Epithelial cell of proximal tubule (primary cell): ENCODE measurements at regions not wholly inside any gene's neighbourhood (a gene's known extent, or its start where the extent isn't known, plus 50 kb on each side); places are given as distances from the start of the nearest gene placed in this dataset.
"Not testable (repeated sequence)": the region's sequence is repeated elsewhere in the genome, so short reads cannot be mapped to it uniquely, and the experiment has no call there.

ENCODE experiments used
- DNase-seq: peaks from one replicate; pipeline ENCODE4 v3.0.0-alpha.2; 2011; ENCODE audit warnings: low read depth
- H3K4me3 ChIP-seq: 2 replicates; pipeline ENCODE4 v1.5.1; 2011; ENCODE audit warnings: low read depth, mild to moderate bottlenecking, low read length
- TF ChIP-seq, protein P1 (sequence below): conservative IDR thresholded peaks from 2 replicates; pipeline ENCODE4 v1.5.1; 2012; ENCODE audit warnings: low read depth, mild to moderate bottlenecking, low read length

DNA sequence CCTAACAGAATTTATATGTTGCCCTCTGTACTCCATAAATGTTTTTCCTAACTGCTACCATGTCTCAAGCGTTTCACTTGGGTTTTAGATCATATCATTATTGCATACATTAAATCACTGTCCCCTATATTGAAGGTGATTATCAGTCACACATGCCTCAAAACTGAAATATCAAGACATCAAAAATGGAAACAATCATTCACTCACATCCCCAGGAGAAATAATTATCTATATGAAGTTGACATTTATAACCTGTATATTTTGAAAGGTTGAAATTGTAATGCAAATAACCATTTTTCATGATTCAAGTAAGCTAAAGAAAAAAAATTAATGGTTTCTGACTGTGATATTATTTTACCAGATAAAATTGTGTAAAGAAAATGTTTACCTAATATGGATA lies 1695.0 kb downstream of the SLITRK1 start:
- no peak overlapping the region for H3K4me3 ChIP-seq
- TF ChIP-seq, protein P1, sequence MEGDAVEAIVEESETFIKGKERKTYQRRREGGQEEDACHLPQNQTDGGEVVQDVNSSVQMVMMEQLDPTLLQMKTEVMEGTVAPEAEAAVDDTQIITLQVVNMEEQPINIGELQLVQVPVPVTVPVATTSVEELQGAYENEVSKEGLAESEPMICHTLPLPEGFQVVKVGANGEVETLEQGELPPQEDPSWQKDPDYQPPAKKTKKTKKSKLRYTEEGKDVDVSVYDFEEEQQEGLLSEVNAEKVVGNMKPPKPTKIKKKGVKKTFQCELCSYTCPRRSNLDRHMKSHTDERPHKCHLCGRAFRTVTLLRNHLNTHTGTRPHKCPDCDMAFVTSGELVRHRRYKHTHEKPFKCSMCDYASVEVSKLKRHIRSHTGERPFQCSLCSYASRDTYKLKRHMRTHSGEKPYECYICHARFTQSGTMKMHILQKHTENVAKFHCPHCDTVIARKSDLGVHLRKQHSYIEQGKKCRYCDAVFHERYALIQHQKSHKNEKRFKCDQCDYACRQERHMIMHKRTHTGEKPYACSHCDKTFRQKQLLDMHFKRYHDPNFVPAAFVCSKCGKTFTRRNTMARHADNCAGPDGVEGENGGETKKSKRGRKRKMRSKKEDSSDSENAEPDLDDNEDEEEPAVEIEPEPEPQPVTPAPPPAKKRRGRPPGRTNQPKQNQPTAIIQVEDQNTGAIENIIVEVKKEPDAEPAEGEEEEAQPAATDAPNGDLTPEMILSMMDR: no peak
- DNase-seq: no peak

DNA sequence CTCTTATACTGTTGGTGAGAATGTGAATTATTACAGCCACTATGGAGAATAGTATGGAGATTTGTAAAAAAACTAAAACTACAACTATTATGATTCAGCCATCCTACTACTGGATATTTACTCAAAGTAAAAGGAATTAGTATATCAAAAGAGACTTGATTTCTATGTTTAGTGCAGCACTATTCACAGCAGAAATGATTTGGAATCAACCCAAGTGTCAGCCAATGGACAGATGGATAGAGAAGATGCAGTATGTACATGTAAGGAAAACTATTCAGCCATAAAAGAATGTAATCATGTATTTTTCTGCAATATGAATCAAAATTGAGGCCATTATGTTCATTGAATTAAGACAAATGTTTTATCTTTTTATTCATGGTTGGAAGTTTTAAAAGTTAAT lies 1705.5 kb downstream of the SLITRK1 start:
- DNase-seq: no peak
- H3K4me3 ChIP-seq: no peak overlapping the region
- TF ChIP-seq, protein P1: no peak

DNA sequence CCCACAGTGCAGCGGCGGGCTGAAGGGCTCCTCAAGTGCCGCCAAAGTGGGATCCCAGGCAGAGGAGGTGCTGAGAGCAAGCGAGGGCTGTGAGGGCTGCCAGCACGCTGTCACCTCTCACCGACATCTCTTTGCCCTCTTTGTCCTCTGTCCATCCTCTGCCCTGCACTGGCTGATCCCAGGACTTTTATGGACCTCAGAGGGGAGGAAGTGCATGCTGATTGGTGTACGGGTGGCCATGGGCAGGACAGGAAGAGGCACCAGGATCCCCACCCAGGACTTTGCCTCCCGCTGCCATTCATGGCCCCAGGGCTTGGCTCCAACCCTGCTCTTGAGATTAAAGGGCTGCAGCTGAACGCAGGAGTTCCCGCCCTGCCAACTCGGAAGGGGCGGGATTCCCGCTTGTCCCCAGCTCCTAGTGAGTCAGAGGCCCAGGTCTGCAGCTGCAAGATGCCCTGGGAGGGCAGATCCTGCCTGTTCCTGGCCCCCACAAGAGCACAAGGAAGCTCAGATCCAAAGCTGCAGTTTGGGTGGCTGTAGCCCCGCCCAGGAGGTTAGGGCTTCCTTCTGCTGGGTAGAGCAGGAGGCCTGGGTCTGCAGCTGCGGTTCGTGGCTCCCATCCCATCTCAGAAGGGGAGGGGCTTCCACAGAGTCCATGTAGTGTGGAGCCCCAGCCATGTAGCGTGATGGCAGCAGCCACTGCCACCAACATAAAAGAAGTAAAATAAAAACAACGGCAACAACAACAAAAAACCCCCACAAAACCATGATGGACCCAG lies 1716.7 kb downstream of the SLITRK1 start:
- TF ChIP-seq, protein P1: no peak
- no peak overlapping the region for H3K4me3 ChIP-seq
- DNase-seq: no peak

DNA sequence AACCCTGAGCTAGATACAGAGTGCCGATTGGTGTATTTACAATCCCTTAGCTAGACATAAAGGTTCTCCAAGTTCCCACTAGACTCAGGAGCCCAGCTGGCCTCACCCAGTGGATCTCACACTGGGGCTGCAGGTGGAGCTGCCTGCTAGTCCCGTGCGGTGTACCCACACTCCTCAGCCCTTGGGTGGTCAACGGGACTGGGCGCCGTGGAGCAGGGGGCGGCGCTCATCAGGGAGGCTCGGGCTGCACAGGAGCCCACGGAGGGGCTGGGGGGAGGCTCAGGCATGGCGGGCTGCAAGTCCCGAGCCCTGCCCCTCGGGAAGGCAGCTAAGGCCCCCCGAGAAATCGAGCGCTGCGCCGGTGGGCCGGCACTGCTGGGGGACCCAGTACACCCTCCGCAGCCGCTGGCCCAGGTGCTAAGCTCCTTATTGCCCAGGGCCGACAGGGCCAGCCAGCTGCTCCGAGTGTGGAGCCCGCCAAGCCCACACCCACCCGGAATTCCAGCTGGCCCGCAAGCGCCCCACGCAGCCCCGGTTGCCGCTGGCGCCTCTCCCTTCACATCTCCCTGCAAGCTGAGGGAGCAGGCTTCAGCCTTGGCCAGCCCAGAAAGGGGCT lies 1717.4 kb downstream of the SLITRK1 start:
- not testable (repeated sequence) for H3K4me3 ChIP-seq, DNase-seq

DNA sequence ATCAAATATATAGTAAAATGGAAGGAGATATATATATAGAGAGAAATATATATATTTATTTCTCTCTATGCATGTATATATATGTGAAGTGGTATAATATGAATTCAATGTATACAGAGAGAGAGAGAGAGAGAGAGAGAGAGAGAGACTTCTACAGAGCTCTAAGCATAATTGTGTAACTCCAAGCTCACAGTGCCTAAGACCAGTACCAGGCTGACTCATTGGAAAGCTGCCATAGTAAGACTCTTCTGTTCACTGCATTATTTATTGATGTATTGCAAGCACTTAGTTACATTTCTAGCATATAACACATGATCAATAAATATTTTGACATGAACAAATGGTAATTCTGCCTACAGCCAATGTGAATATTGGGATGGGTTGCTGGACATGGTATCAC lies 1734.7 kb downstream of the SLITRK1 start:
- DNase-seq: no peak
- no peak overlapping the region for H3K4me3 ChIP-seq
- TF ChIP-seq, protein P1: no peak

DNA sequence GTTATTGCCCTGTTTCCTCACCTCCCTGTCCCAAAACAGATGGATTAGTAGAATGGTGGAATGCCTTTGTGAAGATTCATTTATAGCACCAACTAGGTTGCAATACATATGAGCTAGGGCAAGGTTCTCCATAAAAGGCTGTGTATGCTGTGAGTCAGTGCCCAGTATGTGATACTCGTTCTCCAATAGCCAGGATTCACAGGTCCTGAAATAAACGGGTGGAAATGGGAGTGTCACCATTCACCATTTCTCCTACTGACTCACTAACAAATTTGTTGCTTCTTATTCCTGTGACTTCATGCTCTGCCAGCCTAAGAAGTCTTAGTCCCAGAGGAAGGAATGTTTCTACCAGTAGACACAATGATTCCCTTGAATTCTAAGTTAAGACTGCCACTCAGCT lies 1745.4 kb downstream of the SLITRK1 start:
- no peak overlapping the region for H3K4me3 ChIP-seq
- TF ChIP-seq, protein P1: no peak
- no peak for DNase-seq

DNA sequence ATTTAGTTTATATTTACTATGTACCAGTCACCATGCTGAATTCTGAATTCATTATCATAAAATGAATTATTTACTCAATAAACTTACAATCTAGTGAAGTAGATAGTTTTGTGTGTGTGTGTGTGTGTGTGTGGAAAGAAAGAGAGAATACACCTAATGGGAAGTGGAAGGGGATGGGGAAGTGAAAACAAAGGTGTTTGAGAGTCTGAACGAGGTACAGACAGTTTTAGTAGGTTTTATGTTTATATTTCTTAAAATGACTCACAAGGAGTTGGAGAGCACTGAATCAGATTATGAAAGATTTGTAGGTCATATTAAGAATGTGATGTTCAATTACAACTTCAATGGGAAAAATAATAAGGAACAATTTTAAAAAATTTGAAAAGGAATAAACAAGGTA lies 1753.0 kb downstream of the SLITRK1 start:
- no peak overlapping the region for H3K4me3 ChIP-seq
- no peak for DNase-seq
- TF ChIP-seq, protein P1: no peak
